H1 (cell line): ENCODE measurements at regions not wholly inside any gene's neighbourhood (a gene's known extent, or its start where the extent isn't known, plus 50 kb on each side); places are given as distances from the start of the nearest gene placed in this dataset.

Source experiments
- CTCF ChIA-PET: fragments of 300-600 bp; sonication (Branson Sonifier 250); formaldehyde crosslinking; loops from one replicate; lab custom pipeline; 2021; ENCODE audit not compliant: partially characterized antibody; lab: Charles Lee
- POLR2A ChIA-PET: fragments of 300-600 bp; sonication (Branson Sonifier 250); formaldehyde crosslinking; loops from one replicate; lab custom pipeline; 2021; ENCODE audit warnings: inconsistent platforms; ENCODE audit not compliant: partially characterized antibody; lab: Charles Lee
- DNase-seq, 2 experiments: peaks; one replicate each; pipeline versions ENCODE4 v3.0.0 to v3.0.0-alpha.2; 2010 to 2022; ENCODE audit warnings: low spot score in 2 of 2, low read depth in 1 of 2, mixed read lengths in 1 of 2
- FAIRE-seq: peaks from 2 replicates; lab custom pipeline; 2011; peaks lifted over from hg19 to GRCh38; lab: Jason Lieb, UNC
- H2AFZ ChIP-seq: 2 replicates; pipeline ENCODE4 v1.8.1; 2012; ENCODE audit warnings: low read length, inconsistent platforms
- H2AK5ac ChIP-seq: 2 replicates; pipeline ENCODE4 v1.6.1; 2013; ENCODE audit warnings: low read depth, low read length
- H2BK120ac ChIP-seq: replicated peaks from 2 replicates; pipeline ENCODE3; 2013; ENCODE audit warnings: low read depth, low read length, inconsistent platforms
- H2BK12ac ChIP-seq: 2 replicates; pipeline ENCODE4 v1.6.1; 2013; ENCODE audit warnings: low read depth, low read length
- H2BK15ac ChIP-seq: 2 replicates; pipeline ENCODE4 v1.6.1; 2013; ENCODE audit warnings: low read length
- H2BK20ac ChIP-seq: 2 replicates; pipeline ENCODE4 v1.6.1; 2013; ENCODE audit warnings: low read length
- H2BK5ac ChIP-seq: 2 replicates; pipeline ENCODE4 v1.6.1; 2013; ENCODE audit warnings: low read depth, low read length
- H3K14ac ChIP-seq: 2 replicates; pipeline ENCODE4 v1.6.1; 2013; ENCODE audit warnings: inconsistent platforms; ENCODE audit not compliant: insufficient read length
- H3K18ac ChIP-seq: 2 replicates; pipeline ENCODE4 v1.6.1; 2013; ENCODE audit warnings: low read length; ENCODE audit errors: extremely low read depth
- H3K23ac ChIP-seq: 2 replicates; pipeline ENCODE4 v1.6.1; 2013; ENCODE audit warnings: inconsistent platforms; ENCODE audit not compliant: insufficient read length
- H3K23me2 ChIP-seq: 2 replicates; pipeline ENCODE4 v1.6.1; 2013; ENCODE audit warnings: low read depth, low read length
- H3K27ac ChIP-seq: 2 replicates; pipeline ENCODE4 v1.6.1; 2011; ENCODE audit warnings: low read depth, low read length, inconsistent platforms
- H3K27me3 ChIP-seq, 4 experiments: replicated peaks in 1 of 4; 1 replicate in 1 of 4; 2 replicates in 3 of 4; pipeline versions ENCODE4 v1.6.1 to v1.8.1; 2011 to 2013; ENCODE audit warnings: low read length in 3 of 4, mild to moderate bottlenecking in 3 of 4, inconsistent platforms in 2 of 4, mixed read lengths in 2 of 4, moderate library complexity in 1 of 4; ENCODE audit not compliant: control insufficient read depth in 3 of 4, insufficient read depth in 3 of 4; ENCODE audit errors: extremely low read depth in 1 of 4
- H3K36me3 ChIP-seq, 4 experiments: 2 replicates each; pipeline versions ENCODE4 v1.6.1 to v1.8.1; 2011 to 2013; ENCODE audit warnings: mild to moderate bottlenecking in 4 of 4, low read length in 3 of 4, moderate library complexity in 2 of 4, control low read depth in 1 of 4, inconsistent platforms in 1 of 4; ENCODE audit not compliant: insufficient read depth in 4 of 4, control insufficient read depth in 2 of 4
- H3K4ac ChIP-seq: replicated peaks from 2 replicates; pipeline ENCODE3; 2013; ENCODE audit warnings: low read length, low read depth, mixed read lengths, inconsistent platforms; ENCODE audit not compliant: insufficient read length
- H3K4me1 ChIP-seq, 4 experiments: replicated peaks in 1 of 4; 1 replicate in 1 of 4; 2 replicates in 3 of 4; pipeline versions ENCODE4 v1.6.1 to v1.8.1; 2011 to 2013; ENCODE audit warnings: low read length in 3 of 4, inconsistent platforms in 2 of 4, mixed read lengths in 1 of 4; ENCODE audit not compliant: insufficient read depth in 4 of 4, control insufficient read depth in 3 of 4
- H3K4me2 ChIP-seq, 2 experiments: 2 replicates each; pipeline versions ENCODE4 v1.6.1 to v1.8.1; 2011 to 2013; ENCODE audit warnings: low read depth in 2 of 2, low read length in 2 of 2, control low read depth in 1 of 2, inconsistent platforms in 1 of 2, mild to moderate bottlenecking in 1 of 2; ENCODE audit not compliant: insufficient read depth in 1 of 2
- H3K4me3 ChIP-seq, 4 experiments: fragments of 200-600, 300-600 bp in 1 of 4; sonication (generic), shearing (Covaris generic), sonication (Bioruptor Twin) in 1 of 4; 2 replicates each; pipeline versions ENCODE4 v1.5.1 to v1.8.1; 2011 to 2016; ENCODE audit warnings: low read length in 4 of 4, low read depth in 3 of 4, control low read depth in 2 of 4, inconsistent platforms in 2 of 4, mild to moderate bottlenecking in 2 of 4, mixed read lengths in 1 of 4, moderate library complexity in 1 of 4; ENCODE audit not compliant: insufficient read depth in 2 of 4; ENCODE audit errors: extremely low read depth in 1 of 4
- H3K56ac ChIP-seq: replicated peaks from 2 replicates; pipeline ENCODE3; 2013; ENCODE audit warnings: low read depth, mild to moderate bottlenecking, mixed read lengths, low read length, inconsistent platforms; ENCODE audit not compliant: insufficient read length
- H3K79me1 ChIP-seq: 2 replicates; pipeline ENCODE4 v1.6.1; 2013; ENCODE audit warnings: low read depth, low read length, control low read depth
- H3K79me2 ChIP-seq, 2 experiments: 2 replicates each; pipeline versions ENCODE4 v1.6.1 to v1.8.1; 2012 to 2013; ENCODE audit warnings: low read length in 2 of 2, mild to moderate bottlenecking in 2 of 2, inconsistent platforms in 1 of 2; ENCODE audit not compliant: insufficient read depth in 2 of 2, control insufficient read depth in 1 of 2
- H3K9ac ChIP-seq, 4 experiments: replicated peaks in 1 of 4; 1 replicate in 1 of 4; 2 replicates in 3 of 4; pipeline versions ENCODE4 v1.6.1 to v1.8.1; 2011 to 2013; ENCODE audit warnings: low read depth in 3 of 4, low read length in 3 of 4, control low read depth in 2 of 4, mild to moderate bottlenecking in 2 of 4, moderate library complexity in 2 of 4, inconsistent platforms in 1 of 4; ENCODE audit errors: extremely low read depth in 1 of 4
- H3K9me3 ChIP-seq, 2 experiments: 2 replicates each; pipeline versions ENCODE4 v1.6.1 to v1.8.1; 2012 to 2013; ENCODE audit warnings: mild to moderate bottlenecking in 2 of 2, moderate library complexity in 2 of 2, control low read depth in 1 of 2, inconsistent platforms in 1 of 2, low read depth in 1 of 2, low read length in 1 of 2, mixed read lengths in 1 of 2; ENCODE audit not compliant: insufficient read depth in 2 of 2
- H4K20me1 ChIP-seq, 2 experiments: replicated peaks in 1 of 2; 2 replicates each; pipeline versions ENCODE3 to v1.8.1; 2011 to 2013; ENCODE audit warnings: inconsistent platforms in 2 of 2, low read length in 2 of 2, mild to moderate bottlenecking in 1 of 2; ENCODE audit not compliant: insufficient read depth in 2 of 2, control insufficient read depth in 1 of 2
- H4K5ac ChIP-seq: 2 replicates; pipeline ENCODE4 v1.6.1; 2013; ENCODE audit warnings: low read length, low read depth, mixed read lengths, inconsistent platforms; ENCODE audit not compliant: insufficient read length
- H4K8ac ChIP-seq: 2 replicates; pipeline ENCODE4 v1.8.0; 2013; ENCODE audit warnings: mild to moderate bottlenecking, moderate library complexity, low read length, inconsistent platforms; ENCODE audit not compliant: insufficient read depth; ENCODE audit errors: extremely low read depth
- H4K91ac ChIP-seq: replicated peaks from 2 replicates; pipeline ENCODE3; 2013; ENCODE audit warnings: low read length, mixed read lengths, inconsistent platforms; ENCODE audit not compliant: insufficient read length
- CREB1 ChIP-seq: IDR thresholded peaks from 2 replicates; pipeline ENCODE4 v1.6.1; 2012; ENCODE audit warnings: inconsistent platforms
- WGBS, 2 experiments: shearing (Covaris generic) in 1 of 2; methylation state at CpG; one replicate each; pipeline versions ENCODE4 v1.1.6 to v1.1.7; 2013 to 2015; ENCODE audit warnings: low lambda C conversion rate in 2 of 2, mixed read lengths in 2 of 2, inconsistent platforms in 1 of 2, low coverage in 1 of 2, missing lambda C conversion rate in 1 of 2; ENCODE audit not compliant: insufficient replicate concordance in 2 of 2, insufficient coverage in 1 of 2, insufficient read length in 1 of 2; ENCODE audit errors: extremely low coverage in 1 of 2, missing lambda C conversion rate in 1 of 2; 5-methylcytosine and 5-hydroxymethylcytosine counted together

DNA sequence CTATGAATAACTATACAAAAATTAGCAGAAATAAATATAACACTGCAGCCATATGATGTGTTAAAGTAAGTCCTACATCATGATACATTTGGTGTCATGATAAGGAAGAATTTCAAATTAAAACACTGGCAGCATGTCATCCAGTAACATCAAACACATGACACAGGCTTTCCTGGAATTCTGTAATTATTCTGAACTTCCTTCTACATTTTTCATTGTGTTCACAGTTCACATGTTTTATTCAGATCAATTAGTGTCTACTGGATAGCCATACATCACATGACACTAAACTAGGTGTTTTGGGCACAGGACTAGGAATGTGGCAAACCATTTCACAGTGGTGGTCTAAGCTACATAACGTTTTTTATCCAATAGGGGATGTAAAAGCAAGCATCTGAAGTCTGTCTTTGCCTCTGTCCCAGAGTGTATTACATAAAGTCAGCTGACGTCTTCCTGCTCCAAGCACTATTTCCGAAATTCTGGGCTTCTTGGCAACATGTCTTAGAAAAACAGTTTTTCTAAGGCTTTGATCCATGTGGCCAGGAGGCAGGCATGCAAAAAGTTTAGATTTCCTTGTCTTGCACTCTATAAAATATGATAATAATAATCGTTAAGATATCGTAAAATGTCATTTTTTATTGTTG, 707.9 kb downstream of the CENPC start:
- Histone ChIP-seq H3K9me3 (no peaks in the 10 kb centered on the region; a peak in 1 of 4 replicates), H3K23me2 (no peaks in the 10 kb centered on the region), H2BK5ac (no peak overlapping the region)
- POLR2A ChIA-PET: no interaction called here
- TF ChIP-seq CREB1: no peak
- TF ChIP-seq, all 59 proteins: peak for 0
- H3K23ac ChIP-seq: no peak overlapping the region
- no peak overlapping the region for H3K14ac ChIP-seq
- H3K4me2 ChIP-seq: no peak overlapping the region
- no peaks in the 10 kb centered on the region for H4K20me1 ChIP-seq
- no peak overlapping the region for H3K18ac ChIP-seq
- 83% methylated on average over 5 of the region's 5 CpGs; no CpG with 5 or more reads in 1 of the 2 experiments for whole genome bisulfite sequencing, 2 experiments
- no peak overlapping the region for H3K4me3 ChIP-seq
- H4K8ac ChIP-seq: no peak overlapping the region
- no peak overlapping the region for H3K56ac ChIP-seq
- H3K27me3 ChIP-seq: no peaks in the 10 kb centered on the region
- no peaks in the 10 kb centered on the region for H3K4me1 ChIP-seq
- no peak for FAIRE-seq
- no peaks in the 10 kb centered on the region for H3K36me3 ChIP-seq
- DNase-seq: no peak
- H2BK120ac ChIP-seq: no peak overlapping the region
- no peak overlapping the region for H4K91ac ChIP-seq
- no peak overlapping the region for H2AFZ ChIP-seq
- H3K9ac ChIP-seq: no peak overlapping the region
- H3K79me1 ChIP-seq: no peaks in the 10 kb centered on the region
- H3K27ac ChIP-seq: no peak overlapping the region
- H2AK5ac ChIP-seq: no peak overlapping the region
- no peak overlapping the region for H2BK15ac ChIP-seq
- H3K4ac ChIP-seq: no peak overlapping the region
- H3K79me2 ChIP-seq: no peaks in the 10 kb centered on the region
- H4K5ac ChIP-seq: no peak overlapping the region
- H2BK20ac ChIP-seq: no peak overlapping the region
- CTCF ChIA-PET: interaction anchor here (0.6 kb wide), 1 partner anchor 1201 kb away, joined by 4 read pairs; no protein-coding TSS in a partner anchor
- H2BK12ac ChIP-seq: no peak overlapping the region
